ENCODE measurements at regions not wholly inside any gene's neighbourhood (a gene's known extent, or its start where the extent isn't known, plus 50 kb on each side); places are given as distances from the start of the nearest gene placed in this dataset.

- POLR2A ChIA-PET, result no interaction called here
- no peak for DNase-seq (ENCODE audit: extremely low spot score)
- CTCF ChIA-PET, result no interaction called here
- no peak for TF ChIP-seq CTCF (IDR thresholded peaks at IDR 0.05; ENCODE audit: control extremely low read depth, extremely low read depth, low read depth, missing control alignments)
Observed at GRCh38 chr22:44406341-44407170, 91.5 kb downstream of the RTL6 start.

- no peak for TF ChIP-seq CTCF (IDR thresholded peaks at IDR 0.05; ENCODE audit: control extremely low read depth, extremely low read depth, low read depth, missing control alignments)
- no peak for DNase-seq (ENCODE audit: extremely low spot score)
- POLR2A ChIA-PET, result no interaction called here
- CTCF ChIA-PET, result no interaction called here
Observed at GRCh38 chr22:44405661-44406060, 92.4 kb downstream of the RTL6 start.

GRCh38 chr22:44404341-44405020, 91.7 kb upstream of the SHISAL1 start:
- DNase-seq (ENCODE audit: extremely low spot score), result no peak
- TF ChIP-seq CTCF (IDR thresholded peaks at IDR 0.05; ENCODE audit: control extremely low read depth, extremely low read depth, low read depth, missing control alignments), result no peak
- ChIA-PET CTCF (no interaction called here), POLR2A (no interaction called here)

GRCh38 chr22:44403602-44404329, 91.0 kb upstream of the SHISAL1 start:
- no peak for DNase-seq (ENCODE audit: extremely low spot score)
- CTCF ChIA-PET, result no interaction called here
- TF ChIP-seq CTCF (IDR thresholded peaks at IDR 0.05; ENCODE audit: control extremely low read depth, extremely low read depth, low read depth, missing control alignments), result no peak
- POLR2A ChIA-PET, result no interaction called here

GRCh38 chr22:44403166-44403565, 90.4 kb upstream of the SHISAL1 start:
- POLR2A ChIA-PET, result no interaction called here
- CTCF ChIA-PET, result no interaction called here
- DNase-seq (ENCODE audit: extremely low spot score), result no peak
- TF ChIP-seq CTCF (IDR thresholded peaks at IDR 0.05; ENCODE audit: control extremely low read depth, extremely low read depth, low read depth, missing control alignments), result no peak

GRCh38 chr22:44402196-44403111, 89.7 kb upstream of the SHISAL1 start:
- POLR2A ChIA-PET, result no interaction called here
- CTCF ChIA-PET, result interaction anchor here (1.7 kb wide), 1 partner anchor 8 kb away, joined by 5 read pairs; no protein-coding TSS in a partner anchor
- no peak for TF ChIP-seq CTCF (IDR thresholded peaks at IDR 0.05; ENCODE audit: control extremely low read depth, extremely low read depth, low read depth, missing control alignments)
- DNase-seq (ENCODE audit: extremely low spot score), result no peak

All from GM10248 (cell line).